ENCODE measurements at regions not wholly inside any gene's neighbourhood (a gene's known extent, or its start where the extent isn't known, plus 50 kb on each side); places are given as distances from the start of the nearest gene placed in this dataset.

DNA sequence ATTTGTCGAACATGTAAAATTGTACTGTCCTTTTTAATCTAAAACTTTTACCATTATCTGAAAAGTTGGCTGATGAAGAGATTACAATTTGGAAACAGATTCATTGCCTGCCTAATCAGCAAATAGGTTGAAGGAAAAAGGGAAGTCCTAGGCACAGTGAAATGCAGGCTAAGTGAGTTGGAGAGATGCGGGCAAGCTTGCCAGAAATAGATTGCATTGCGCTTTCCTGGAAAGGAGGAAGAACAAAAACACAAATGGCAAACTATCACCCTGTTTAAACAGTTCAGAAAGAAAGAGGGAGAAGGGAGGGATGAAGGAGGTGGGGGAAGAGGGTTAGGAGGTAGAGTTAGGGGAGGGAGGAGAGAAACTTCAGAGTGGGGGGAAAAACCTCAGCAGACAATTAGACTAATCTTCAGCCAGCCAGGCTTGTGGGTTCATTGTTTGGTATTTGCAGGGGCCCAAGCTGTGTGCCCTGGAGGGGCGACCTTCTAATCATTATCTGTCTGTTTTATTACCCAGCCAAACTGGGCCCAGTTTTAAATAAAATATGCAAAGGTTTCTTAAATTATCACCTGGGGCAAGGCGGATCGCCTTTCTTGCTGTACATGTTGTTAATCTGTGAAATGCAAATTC, 465.2 kb downstream of the TFAP2B start:
- H3K9me2 ChIP-seq (ENCODE audit: insufficient read depth) = no peaks in the 10 kb centered on the region
- ATAC-seq = no peak
- no peaks in the 10 kb centered on the region for H3K27me3 Mint-ChIP-seq (ENCODE audit: insufficient read depth, low read depth, poor library complexity)

More for the DNA sequence above, 465.2 kb downstream of the TFAP2B start:
- no peak overlapping the region for H3K27ac ChIP-seq (ENCODE audit: low read depth)
- H2AFZ ChIP-seq = peak overlapping the region; percentile 75; the same call in 1 of the 2 replicates
- Mint-ChIP-seq H3K4me3 (no peak overlapping the region), H3K9me3 (0 out of 3 replicates have a peak, but pooled peaks cover 2% of the 10 kb centered on the region), H3K27ac (no peak overlapping the region), H3K36me3 (ENCODE audit: low read depth) (no peaks in the 10 kb centered on the region), H3K4me1 (no peaks in the 10 kb centered on the region)
- no peaks in the 10 kb centered on the region for H3F3A ChIP-seq (replicated peaks; ENCODE audit: low read depth)
- no peaks in the 10 kb centered on the region for H3K27me3 ChIP-seq (ENCODE audit: insufficient read depth)
- H3K4me3 ChIP-seq = no peak overlapping the region
- no peak overlapping the region for H3K4me2 ChIP-seq
- TF ChIP-seq NANOG (IDR thresholded peaks at IDR 0.05; ENCODE audit: borderline replicate concordance) = no peak
- TF ChIP-seq, protein P1, sequence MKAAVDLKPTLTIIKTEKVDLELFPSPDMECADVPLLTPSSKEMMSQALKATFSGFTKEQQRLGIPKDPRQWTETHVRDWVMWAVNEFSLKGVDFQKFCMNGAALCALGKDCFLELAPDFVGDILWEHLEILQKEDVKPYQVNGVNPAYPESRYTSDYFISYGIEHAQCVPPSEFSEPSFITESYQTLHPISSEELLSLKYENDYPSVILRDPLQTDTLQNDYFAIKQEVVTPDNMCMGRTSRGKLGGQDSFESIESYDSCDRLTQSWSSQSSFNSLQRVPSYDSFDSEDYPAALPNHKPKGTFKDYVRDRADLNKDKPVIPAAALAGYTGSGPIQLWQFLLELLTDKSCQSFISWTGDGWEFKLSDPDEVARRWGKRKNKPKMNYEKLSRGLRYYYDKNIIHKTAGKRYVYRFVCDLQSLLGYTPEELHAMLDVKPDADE (IDR thresholded peaks at IDR 0.05) = no peak
- TF ChIP-seq JUNB (IDR thresholded peaks at IDR 0.05; ENCODE audit: unreplicated experiment) = no peak
- TF ChIP-seq, protein P2, sequence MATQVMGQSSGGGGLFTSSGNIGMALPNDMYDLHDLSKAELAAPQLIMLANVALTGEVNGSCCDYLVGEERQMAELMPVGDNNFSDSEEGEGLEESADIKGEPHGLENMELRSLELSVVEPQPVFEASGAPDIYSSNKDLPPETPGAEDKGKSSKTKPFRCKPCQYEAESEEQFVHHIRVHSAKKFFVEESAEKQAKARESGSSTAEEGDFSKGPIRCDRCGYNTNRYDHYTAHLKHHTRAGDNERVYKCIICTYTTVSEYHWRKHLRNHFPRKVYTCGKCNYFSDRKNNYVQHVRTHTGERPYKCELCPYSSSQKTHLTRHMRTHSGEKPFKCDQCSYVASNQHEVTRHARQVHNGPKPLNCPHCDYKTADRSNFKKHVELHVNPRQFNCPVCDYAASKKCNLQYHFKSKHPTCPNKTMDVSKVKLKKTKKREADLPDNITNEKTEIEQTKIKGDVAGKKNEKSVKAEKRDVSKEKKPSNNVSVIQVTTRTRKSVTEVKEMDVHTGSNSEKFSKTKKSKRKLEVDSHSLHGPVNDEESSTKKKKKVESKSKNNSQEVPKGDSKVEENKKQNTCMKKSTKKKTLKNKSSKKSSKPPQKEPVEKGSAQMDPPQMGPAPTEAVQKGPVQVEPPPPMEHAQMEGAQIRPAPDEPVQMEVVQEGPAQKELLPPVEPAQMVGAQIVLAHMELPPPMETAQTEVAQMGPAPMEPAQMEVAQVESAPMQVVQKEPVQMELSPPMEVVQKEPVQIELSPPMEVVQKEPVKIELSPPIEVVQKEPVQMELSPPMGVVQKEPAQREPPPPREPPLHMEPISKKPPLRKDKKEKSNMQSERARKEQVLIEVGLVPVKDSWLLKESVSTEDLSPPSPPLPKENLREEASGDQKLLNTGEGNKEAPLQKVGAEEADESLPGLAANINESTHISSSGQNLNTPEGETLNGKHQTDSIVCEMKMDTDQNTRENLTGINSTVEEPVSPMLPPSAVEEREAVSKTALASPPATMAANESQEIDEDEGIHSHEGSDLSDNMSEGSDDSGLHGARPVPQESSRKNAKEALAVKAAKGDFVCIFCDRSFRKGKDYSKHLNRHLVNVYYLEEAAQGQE (IDR thresholded peaks at IDR 0.05; ENCODE audit: unreplicated experiment) = no peak
- TF ChIP-seq EZH2 (IDR thresholded peaks at IDR 0.05; ENCODE audit: low read depth, unreplicated experiment) = no peak
- TF ChIP-seq POLR2AphosphoS5 (IDR thresholded peaks at IDR 0.05; ENCODE audit: low read depth) = no peak
- TF ChIP-seq ZNF462 (CRISPR knock-in tag; IDR thresholded peaks at IDR 0.05) = no peak
- no peaks in the 10 kb centered on the region; the same call in 1 of the 2 replicates for H3K4me1 ChIP-seq (ENCODE audit: insufficient read depth)
- no peaks in the 10 kb centered on the region for H4K20me1 ChIP-seq (replicated peaks; ENCODE audit: insufficient read depth)
- H3K36me3 ChIP-seq (ENCODE audit: insufficient read depth) = no peaks in the 10 kb centered on the region
- no peak for DNase-seq (ENCODE audit: low spot score)
- no peaks in the 10 kb centered on the region for H3K79me2 ChIP-seq (replicated peaks; ENCODE audit: insufficient read depth)
